Glutamatergic neuron (in vitro differentiated cells): ENCODE measurements at regions not wholly inside any gene's neighbourhood (a gene's known extent, or its start where the extent isn't known, plus 50 kb on each side); places are given as distances from the start of the nearest gene placed in this dataset.

Experiments
- DNase-seq: peaks from one replicate; pipeline ENCODE4 v3.0.0; 2022
- H3K27ac Mint-ChIP-seq: one replicate; pipeline ENCODE4 v1.8.0; 2020; ENCODE audit warnings: mild to moderate bottlenecking, mixed read lengths, inconsistent platforms; ENCODE audit not compliant: unreplicated experiment
- H3K27me3 Mint-ChIP-seq: one replicate; pipeline ENCODE4 v1.8.0; 2020; ENCODE audit warnings: mild to moderate bottlenecking, moderate library complexity, mixed read lengths, inconsistent platforms; ENCODE audit not compliant: unreplicated experiment
- H3K36me3 Mint-ChIP-seq: one replicate; pipeline ENCODE4 v1.8.0; 2020; ENCODE audit warnings: mild to moderate bottlenecking, mixed read lengths, inconsistent platforms; ENCODE audit not compliant: unreplicated experiment
- H3K4me1 Mint-ChIP-seq: one replicate; pipeline ENCODE4 v1.8.0; 2020; ENCODE audit warnings: mild to moderate bottlenecking, low read depth, mixed read lengths, inconsistent platforms; ENCODE audit not compliant: unreplicated experiment
- H3K4me3 Mint-ChIP-seq: one replicate; pipeline ENCODE4 v1.8.0; 2020; ENCODE audit warnings: mild to moderate bottlenecking, mixed read lengths, inconsistent platforms; ENCODE audit not compliant: unreplicated experiment
- H3K9me3 Mint-ChIP-seq: one replicate; pipeline ENCODE4 v1.8.0; 2020; ENCODE audit warnings: mild to moderate bottlenecking, moderate library complexity, mixed read lengths, inconsistent platforms; ENCODE audit not compliant: unreplicated experiment
- TF ChIP-seq, protein P1 (sequence below): fragments of 200-600 bp; sonication (generic); IDR thresholded peaks from one replicate; pipeline ENCODE4 v1.5.0; 2021; ENCODE audit not compliant: partially characterized antibody, unreplicated experiment

GRCh38 chr15:66927201-66928077, 138.0 kb upstream of the SMAD3 start:
- Mint-ChIP-seq H3K36me3 (peaks cover 8% of the 10 kb centered on the region), H3K4me3 (no peak overlapping the region), H3K4me1 (peaks cover 3% of the 10 kb centered on the region), H3K27ac (no peak overlapping the region), H3K27me3 (no peaks in the 10 kb centered on the region), H3K9me3 (peaks cover 2% of the 10 kb centered on the region)
- DNase-seq: no peak
- TF ChIP-seq, protein P1, sequence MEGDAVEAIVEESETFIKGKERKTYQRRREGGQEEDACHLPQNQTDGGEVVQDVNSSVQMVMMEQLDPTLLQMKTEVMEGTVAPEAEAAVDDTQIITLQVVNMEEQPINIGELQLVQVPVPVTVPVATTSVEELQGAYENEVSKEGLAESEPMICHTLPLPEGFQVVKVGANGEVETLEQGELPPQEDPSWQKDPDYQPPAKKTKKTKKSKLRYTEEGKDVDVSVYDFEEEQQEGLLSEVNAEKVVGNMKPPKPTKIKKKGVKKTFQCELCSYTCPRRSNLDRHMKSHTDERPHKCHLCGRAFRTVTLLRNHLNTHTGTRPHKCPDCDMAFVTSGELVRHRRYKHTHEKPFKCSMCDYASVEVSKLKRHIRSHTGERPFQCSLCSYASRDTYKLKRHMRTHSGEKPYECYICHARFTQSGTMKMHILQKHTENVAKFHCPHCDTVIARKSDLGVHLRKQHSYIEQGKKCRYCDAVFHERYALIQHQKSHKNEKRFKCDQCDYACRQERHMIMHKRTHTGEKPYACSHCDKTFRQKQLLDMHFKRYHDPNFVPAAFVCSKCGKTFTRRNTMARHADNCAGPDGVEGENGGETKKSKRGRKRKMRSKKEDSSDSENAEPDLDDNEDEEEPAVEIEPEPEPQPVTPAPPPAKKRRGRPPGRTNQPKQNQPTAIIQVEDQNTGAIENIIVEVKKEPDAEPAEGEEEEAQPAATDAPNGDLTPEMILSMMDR: no peak

DNA sequence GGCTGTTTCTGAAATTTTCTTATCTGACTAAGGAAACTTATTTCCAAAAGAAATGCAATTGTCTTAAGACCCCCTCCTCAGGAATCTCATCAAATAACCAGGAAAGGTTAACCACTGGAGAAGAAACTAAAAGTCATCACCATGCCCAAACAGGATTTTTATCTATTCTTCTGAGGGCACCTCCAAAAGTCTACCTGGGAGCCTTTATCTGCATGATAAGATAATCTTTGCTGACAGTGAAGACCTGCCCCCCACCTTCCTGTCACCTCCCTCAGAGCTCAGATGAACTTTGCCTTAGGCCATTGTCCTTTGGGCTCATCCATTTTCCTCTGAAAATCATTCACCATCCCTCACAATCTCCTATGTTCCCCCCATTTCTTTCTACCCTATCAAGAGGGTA, 137.3 kb upstream of the SMAD3 start:
- H3K36me3 Mint-ChIP-seq: peaks cover under 1% of the 10 kb centered on the region
- H3K9me3 Mint-ChIP-seq: peaks cover 5% of the 10 kb centered on the region
- H3K4me3 Mint-ChIP-seq: no peak overlapping the region
- TF ChIP-seq, protein P1: no peak
- H3K27me3 Mint-ChIP-seq: peaks cover 2% of the 10 kb centered on the region
- peaks cover 3% of the 10 kb centered on the region for H3K4me1 Mint-ChIP-seq
- DNase-seq: no peak
- no peak overlapping the region for H3K27ac Mint-ChIP-seq

GRCh38 chr15:66928784-66929183, 136.6 kb upstream of the SMAD3 start:
- DNase-seq: no peak
- Mint-ChIP-seq H3K4me1 (peaks cover 3% of the 10 kb centered on the region), H3K36me3 (no peaks in the 10 kb centered on the region), H3K27ac (no peak overlapping the region), H3K9me3 (peaks cover 5% of the 10 kb centered on the region), H3K27me3 (peaks cover 2% of the 10 kb centered on the region), H3K4me3 (no peak overlapping the region)
- TF ChIP-seq, protein P1: no peak

DNA sequence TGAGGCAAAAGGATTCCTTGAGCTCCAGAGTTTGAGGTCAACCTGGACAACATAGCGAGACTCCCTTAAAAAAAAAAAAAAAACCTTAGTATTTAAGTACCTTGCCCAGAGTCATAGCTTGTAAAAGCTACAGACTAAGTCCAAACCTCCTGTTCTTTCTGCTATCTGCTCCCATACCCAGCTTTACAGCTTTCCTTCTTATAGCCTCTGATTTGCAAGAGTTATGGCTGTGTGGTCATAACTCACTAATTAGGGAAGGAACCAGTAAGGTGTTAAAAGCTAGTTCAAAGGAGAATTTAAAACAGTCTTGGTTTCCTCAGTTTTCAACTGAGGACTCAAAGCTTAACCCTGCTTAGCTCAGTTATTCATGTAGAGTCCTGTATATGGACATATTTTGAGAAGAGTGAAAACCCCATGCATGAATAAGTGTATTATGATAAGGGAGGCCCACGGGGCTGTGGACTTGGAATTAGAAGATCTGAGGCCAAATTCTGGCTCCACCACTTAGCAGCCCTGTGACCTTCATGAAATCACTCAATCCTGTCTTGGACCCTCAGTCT, 135.5 kb upstream of the SMAD3 start:
- Mint-ChIP-seq H3K4me1 (peaks cover 3% of the 10 kb centered on the region), H3K36me3 (peaks cover 4% of the 10 kb centered on the region), H3K27ac (no peak overlapping the region), H3K4me3 (no peak overlapping the region), H3K9me3 (peaks cover 5% of the 10 kb centered on the region), H3K27me3 (peaks cover 2% of the 10 kb centered on the region)
- no peak for DNase-seq
- TF ChIP-seq, protein P1: no peak
